PC-3 (cell line): ENCODE measurements at regions not wholly inside any gene's neighbourhood (a gene's known extent, or its start where the extent isn't known, plus 50 kb on each side); places are given as distances from the start of the nearest gene placed in this dataset.

ENCODE experiments used
- ATAC-seq: fragments of 200-7000 bp; cut with Tn5 transposase; 2 replicates; pipeline ENCODE4 v1.9.1; 2020; ENCODE audit warnings: mild to moderate bottlenecking, moderate library complexity
- BruUV-seq: library from RNA; stranded (reverse); fragments of 400-500 nt; replicated peaks from 2 replicates; lab custom pipeline; 2021; lab: Mats Ljungman, UMichigan
- CTCF ChIA-PET: fragments of 300-600 bp; sonication (Branson Sonifier 250); formaldehyde crosslinking; loops from one replicate; lab custom pipeline; 2022; ENCODE audit warnings: antibody characterized with exemption; lab: Charles Lee
- POLR2A ChIA-PET: fragments of 300-600 bp; sonication (Branson Sonifier 250); formaldehyde crosslinking; loops from one replicate; lab custom pipeline; 2022; ENCODE audit warnings: antibody characterized with exemption; ENCODE audit not compliant: unreplicated experiment; lab: Charles Lee
- DNase-seq: peaks from one replicate; pipeline ENCODE4 v3.0.0-alpha.2; 2015
- H2AFZ ChIP-seq: fragments of 300-600 bp; sonication (generic); 2 replicates; pipeline ENCODE4 v1.6.0; 2016; ENCODE audit warnings: antibody characterized with exemption, low read length
- H3F3A ChIP-seq: fragments of 300-600 bp; sonication (generic); one replicate; pipeline ENCODE4 v1.6.0; 2017; ENCODE audit warnings: antibody characterized with exemption, low read length, control low read depth, mild to moderate bottlenecking; ENCODE audit not compliant: unreplicated experiment
- H3K27ac ChIP-seq: fragments of 300-600 bp; sonication (generic); 2 replicates; pipeline ENCODE4 v1.5.1; 2016; ENCODE audit warnings: mild to moderate bottlenecking, low read length
- H3K27me3 ChIP-seq: fragments of 300-600 bp; sonication (generic); 2 replicates; pipeline ENCODE4 v1.6.1; 2016; ENCODE audit warnings: low read length, mixed read lengths
- H3K36me3 ChIP-seq: fragments of 300-600 bp; sonication (generic); 2 replicates; pipeline ENCODE4 v1.6.1; 2016; ENCODE audit warnings: low read depth, mixed run types, low read length, mixed read lengths
- H3K4me1 ChIP-seq: fragments of 300-600 bp; sonication (generic); 2 replicates; pipeline ENCODE4 v1.5.1; 2016; ENCODE audit warnings: low read length; ENCODE audit not compliant: insufficient read depth
- H3K4me2 ChIP-seq: fragments of 300-600 bp; sonication (generic); 2 replicates; pipeline ENCODE4 v1.6.0; 2016; ENCODE audit warnings: low read length
- H3K4me3 ChIP-seq: fragments of 300-600 bp; sonication (generic); 2 replicates; pipeline ENCODE4 v1.5.1; 2016; ENCODE audit warnings: mild to moderate bottlenecking, low read length, mixed read lengths
- H3K79me2 ChIP-seq: fragments of 300-600 bp; sonication (generic); 2 replicates; pipeline ENCODE4 v1.6.1; 2017; ENCODE audit warnings: low read length, mixed read lengths
- H3K9ac ChIP-seq: fragments of 300-600 bp; sonication (generic); 2 replicates; pipeline ENCODE4 v1.6.0; 2016; ENCODE audit warnings: mild to moderate bottlenecking, low read length
- H3K9me2 ChIP-seq: fragments of 300-600 bp; sonication (generic); replicated peaks from 2 replicates; pipeline ENCODE4 v1.6.1; 2016; ENCODE audit warnings: mixed run types, low read length, mixed read lengths
- H3K9me3 ChIP-seq: fragments of 300-600 bp; sonication (generic); 2 replicates; pipeline ENCODE4 v1.6.1; 2016; ENCODE audit warnings: low read length, mixed read lengths
- H4K20me1 ChIP-seq: fragments of 300-600 bp; sonication (generic); 2 replicates; pipeline ENCODE4 v1.6.1; 2016; ENCODE audit warnings: low read length, mixed read lengths
- CTCF ChIP-seq: fragments of 300-600 bp; sonication (generic); conservative IDR thresholded peaks from 2 replicates; pipeline ENCODE4 v1.5.1; 2017; ENCODE audit warnings: antibody characterized with exemption, low read depth, mild to moderate bottlenecking, low read length
- EZH2 ChIP-seq: fragments of 300-600 bp; sonication (generic); IDR thresholded peaks from one replicate; pipeline ENCODE4 v1.6.1; 2017; ENCODE audit warnings: antibody characterized with exemption, mild to moderate bottlenecking, low read length; ENCODE audit not compliant: unreplicated experiment
- EZH2phosphoT487 ChIP-seq: fragments of 300-600 bp; sonication (generic); IDR thresholded peaks from 2 replicates; pipeline ENCODE4 v1.6.1; 2018; ENCODE audit warnings: mild to moderate bottlenecking, antibody characterized with exemption, low read length, borderline replicate concordance
- intact Hi-C: fragments of 100-400 bp; cut with micrococcal nuclease; formaldehyde crosslinking; loops from 2 replicates; pipeline ENCODE4 v1.9.0; 2023

GRCh38 chr4:114205261-114205660, 225.8 kb upstream of the ARSJ start:
- H3K4me1 ChIP-seq: no peaks in the 10 kb centered on the region
- TF ChIP-seq EZH2 (no peak), CTCF (no peak), EZH2phosphoT487 (no peak)
- no peak overlapping the region for H3K9ac ChIP-seq
- no peaks in the 10 kb centered on the region for H3K9me3 ChIP-seq
- H3K27me3 ChIP-seq: no peaks in the 10 kb centered on the region
- H3F3A ChIP-seq: no peaks in the 10 kb centered on the region
- no peak overlapping the region for H3K4me3 ChIP-seq
- ChIA-PET POLR2A (no interaction called here), CTCF (no interaction called here)
- no peak for ATAC-seq
- H3K9me2 ChIP-seq: no peaks in the 10 kb centered on the region
- H3K4me2 ChIP-seq: no peak overlapping the region
- no peak overlapping the region for H3K27ac ChIP-seq
- no peaks in the 10 kb centered on the region for H3K36me3 ChIP-seq
- no peak for DNase-seq
- no peaks in the 10 kb centered on the region for H3K79me2 ChIP-seq
- H4K20me1 ChIP-seq: no peaks in the 10 kb centered on the region
- intact Hi-C loops: loop anchor here (5.0 kb wide), 1 partner anchor 172 kb away; no protein-coding TSS in a partner anchor
- H2AFZ ChIP-seq: no peak overlapping the region
- BruUV-seq: no TSS peak

- no peaks in the 10 kb centered on the region for H3K9me3 ChIP-seq
These were observed 229.2 kb upstream of the ARSJ start for GRCh38 chr4:114208574-114209151.

More at GRCh38 chr4:114208574-114209151, 229.2 kb upstream of the ARSJ start:
- Histone ChIP-seq H3K4me3 (no peak overlapping the region), H3K4me2 (no peak overlapping the region), H3F3A (no peaks in the 10 kb centered on the region), H3K27ac (no peak overlapping the region), H3K4me1 (no peaks in the 10 kb centered on the region), H3K9me2 (no peaks in the 10 kb centered on the region), H3K79me2 (no peaks in the 10 kb centered on the region), H2AFZ (no peak overlapping the region), H3K9ac (no peak overlapping the region), H3K36me3 (no peaks in the 10 kb centered on the region), H3K27me3 (no peaks in the 10 kb centered on the region), H4K20me1 (no peaks in the 10 kb centered on the region)
- DNase-seq (peak; percentile 12), ATAC-seq (no peak)
- no peak for TF ChIP-seq EZH2phosphoT487
- TF ChIP-seq CTCF: peak; percentile 27; the same call in 1 of the 2 replicates
- TF ChIP-seq EZH2: no peak
- CTCF ChIA-PET: no interaction called here
- BruUV-seq: no TSS peak
- intact Hi-C loops: loop anchor here (5.0 kb wide), 1 partner anchor 169 kb away; no protein-coding TSS in a partner anchor
- POLR2A ChIA-PET: no interaction called here
